ENCODE measurements at regions not wholly inside any gene's neighbourhood (a gene's known extent, or its start where the extent isn't known, plus 50 kb on each side); places are given as distances from the start of the nearest gene placed in this dataset.

GRCh38 chr14:101475456-101476257 lies 85.6 kb upstream of the DIO3 start:
- DNase-seq (ENCODE audit: low read depth): peak; percentile 78
- TF ChIP-seq CTCF (conservative IDR thresholded peaks at IDR 0.05; ENCODE audit: control insufficient read depth, insufficient read depth, low read depth, low read length): no peak
- H3K4me3 ChIP-seq (ENCODE audit: control insufficient read depth, low read depth, low read length): no peak overlapping the region

- no peak for DNase-seq (ENCODE audit: low read depth)
- H3K4me3 ChIP-seq (ENCODE audit: control insufficient read depth, low read depth, low read length): no peak overlapping the region
- no peak for TF ChIP-seq CTCF (conservative IDR thresholded peaks at IDR 0.05; ENCODE audit: control insufficient read depth, insufficient read depth, low read depth, low read length)
These were observed 84.9 kb upstream of the DIO3 start for GRCh38 chr14:101476258-101476915.

- TF ChIP-seq CTCF (conservative IDR thresholded peaks at IDR 0.05; ENCODE audit: control insufficient read depth, insufficient read depth, low read depth, low read length): no peak
- no peak for DNase-seq (ENCODE audit: low read depth)
- no peak overlapping the region for H3K4me3 ChIP-seq (ENCODE audit: control insufficient read depth, low read depth, low read length)
These were observed 84.3 kb upstream of the DIO3 start for GRCh38 chr14:101476916-101477553.

- no peak overlapping the region for H3K4me3 ChIP-seq (ENCODE audit: control insufficient read depth, low read depth, low read length)
- no peak for DNase-seq (ENCODE audit: low read depth)
- TF ChIP-seq CTCF (conservative IDR thresholded peaks at IDR 0.05; ENCODE audit: control insufficient read depth, insufficient read depth, low read depth, low read length): no peak
These were observed 83.6 kb upstream of the DIO3 start for GRCh38 chr14:101477648-101478047.

- no peak for DNase-seq (ENCODE audit: low read depth)
- no peak for TF ChIP-seq CTCF (conservative IDR thresholded peaks at IDR 0.05; ENCODE audit: control insufficient read depth, insufficient read depth, low read depth, low read length)
- no peak overlapping the region for H3K4me3 ChIP-seq (ENCODE audit: control insufficient read depth, low read depth, low read length)
These were observed 83.2 kb upstream of the DIO3 start for GRCh38 chr14:101478096-101478495.

- DNase-seq (ENCODE audit: low read depth): no peak
- no peak overlapping the region for H3K4me3 ChIP-seq (ENCODE audit: control insufficient read depth, low read depth, low read length)
- no peak for TF ChIP-seq CTCF (conservative IDR thresholded peaks at IDR 0.05; ENCODE audit: control insufficient read depth, insufficient read depth, low read depth, low read length)
These were observed 82.4 kb upstream of the DIO3 start for GRCh38 chr14:101478796-101479410.
